ENCODE measurements at regions not wholly inside any gene's neighbourhood (a gene's known extent, or its start where the extent isn't known, plus 50 kb on each side); places are given as distances from the start of the nearest gene placed in this dataset.

GRCh38 chr6:47924001-47924400 is 142.2 kb downstream of the OPN5 start:
- peaks cover 6 to 11% of the 10 kb centered on the region in 2 donors for H3K4me1 ChIP-seq (ENCODE audit: control insufficient read depth in 2 of 2, insufficient read depth in 1 of 2, low read depth in 1 of 2, low read length in 2 of 2)
- H3K18ac ChIP-seq (ENCODE audit: low read length), result no peak overlapping the region
- H3K36me3 ChIP-seq (replicated peaks in 1 of 2; ENCODE audit: control insufficient read depth in 2 of 2, insufficient read depth in 2 of 2, low read length in 2 of 2), result no peaks in the 10 kb centered on the region
- no peak overlapping the region for H3K27ac ChIP-seq (replicated peaks; ENCODE audit: low read length)
- H3K23ac ChIP-seq (ENCODE audit: low read depth, low read length, poor library complexity), result no peak overlapping the region
- no peak overlapping the region for H2AFZ ChIP-seq (ENCODE audit: low read length)
- no peak overlapping the region for H4K8ac ChIP-seq (ENCODE audit: low read depth, low read length)
- no peak for DNase-seq (ENCODE audit: low spot score)
- H2AK5ac ChIP-seq (ENCODE audit: low read depth, low read length), result no peak overlapping the region
- no peaks in the 10 kb centered on the region for H3K79me1 ChIP-seq (ENCODE audit: low read depth, low read length)
- no peak overlapping the region for H3K4me3 ChIP-seq (ENCODE audit: low read length in 2 of 2)
- WGBS, 2 donors (ENCODE audit: extremely low coverage in 2 of 2, insufficient read length in 2 of 2, insufficient replicate concordance in 1 of 2), result no CpG with 5 or more reads among the region's 3 CpGs
- peaks cover 0 to 2% of the 10 kb centered on the region in 2 donors for H3K9me3 ChIP-seq (replicated peaks in 1 of 2; ENCODE audit: control insufficient read depth in 2 of 2, insufficient read depth in 1 of 2, low read depth in 1 of 2, low read length in 2 of 2)
- H3K27me3 ChIP-seq (ENCODE audit: control insufficient read depth in 3 of 3, insufficient read depth in 3 of 3, low read depth in 1 of 3, low read length in 3 of 3), result no peaks in the 10 kb centered on the region
- no peak overlapping the region for H2BK12ac ChIP-seq (ENCODE audit: low read length)
- H3K14ac ChIP-seq (ENCODE audit: low read length), result no peak overlapping the region
- H3K4me2 ChIP-seq (ENCODE audit: insufficient read depth, low read length, poor library complexity, severe bottlenecking), result no peak overlapping the region
- no peak overlapping the region for H2BK120ac ChIP-seq (ENCODE audit: low read depth, low read length)
- H3K9ac ChIP-seq (ENCODE audit: low read depth, low read length, poor library complexity), result no peak overlapping the region
- H2BK5ac ChIP-seq (ENCODE audit: low read length), result no peak overlapping the region
- no peak overlapping the region for H3K4ac ChIP-seq (ENCODE audit: low read length)
- H4K91ac ChIP-seq (ENCODE audit: low read depth, low read length, poor library complexity), result no peak overlapping the region
- H2BK15ac ChIP-seq (ENCODE audit: low read length), result no peak overlapping the region

- Histone ChIP-seq H3K14ac (ENCODE audit: low read length) (no peak overlapping the region), H2BK15ac (ENCODE audit: low read length) (no peak overlapping the region), H3K4ac (ENCODE audit: low read length) (no peak overlapping the region), H3K4me2 (ENCODE audit: insufficient read depth, low read length, poor library complexity, severe bottlenecking) (no peak overlapping the region), H2BK12ac (ENCODE audit: low read length) (no peak overlapping the region), H4K91ac (ENCODE audit: low read depth, low read length, poor library complexity) (no peak overlapping the region), H3K79me1 (ENCODE audit: low read depth, low read length) (no peaks in the 10 kb centered on the region), H3K23ac (ENCODE audit: low read depth, low read length, poor library complexity) (no peak overlapping the region), H2AFZ (ENCODE audit: low read length) (no peak overlapping the region), H2AK5ac (ENCODE audit: low read depth, low read length) (no peak overlapping the region), H2BK120ac (ENCODE audit: low read depth, low read length) (no peak overlapping the region), H4K8ac (ENCODE audit: low read depth, low read length) (no peak overlapping the region), H3K18ac (ENCODE audit: low read length) (no peak overlapping the region), H3K27me3 (ENCODE audit: control insufficient read depth in 3 of 3, insufficient read depth in 3 of 3, low read depth in 1 of 3, low read length in 3 of 3) (no peaks in the 10 kb centered on the region), H3K4me1 (ENCODE audit: control insufficient read depth in 2 of 2, insufficient read depth in 1 of 2, low read depth in 1 of 2, low read length in 2 of 2) (peaks cover 6 to 11% of the 10 kb centered on the region in 2 donors), H3K9me3 (replicated peaks in 1 of 2; ENCODE audit: control insufficient read depth in 2 of 2, insufficient read depth in 1 of 2, low read depth in 1 of 2, low read length in 2 of 2) (peaks cover 0 to 2% of the 10 kb centered on the region in 2 donors), H3K36me3 (replicated peaks in 1 of 2; ENCODE audit: control insufficient read depth in 2 of 2, insufficient read depth in 2 of 2, low read length in 2 of 2) (no peaks in the 10 kb centered on the region), H3K27ac (replicated peaks; ENCODE audit: low read length) (peak overlapping the region; percentile 64), H3K4me3 (ENCODE audit: low read length in 2 of 2) (no peak overlapping the region), H2BK5ac (ENCODE audit: low read length) (no peak overlapping the region), H3K9ac (ENCODE audit: low read depth, low read length, poor library complexity) (no peak overlapping the region)
- DNase-seq (ENCODE audit: low spot score), result peak; percentile 77
- WGBS, 2 donors (ENCODE audit: extremely low coverage in 2 of 2, insufficient read length in 2 of 2, insufficient replicate concordance in 1 of 2), result no CpG with 5 or more reads among the region's 4 CpGs
These were observed 140.6 kb downstream of the OPN5 start for GRCh38 chr6:47922391-47922790.

- no peak overlapping the region for H2BK5ac ChIP-seq (ENCODE audit: low read length)
- H3K9me3 ChIP-seq (replicated peaks in 1 of 2; ENCODE audit: control insufficient read depth in 2 of 2, insufficient read depth in 1 of 2, low read depth in 1 of 2, low read length in 2 of 2), result peaks cover 0 to 2% of the 10 kb centered on the region in 2 donors
- H3K4me3 ChIP-seq (ENCODE audit: low read length in 2 of 2), result no peak overlapping the region
- H3K14ac ChIP-seq (ENCODE audit: low read length), result no peak overlapping the region
- H3K79me1 ChIP-seq (ENCODE audit: low read depth, low read length), result no peaks in the 10 kb centered on the region
- no peak overlapping the region for H3K4me2 ChIP-seq (ENCODE audit: insufficient read depth, low read length, poor library complexity, severe bottlenecking)
- H3K27me3 ChIP-seq (ENCODE audit: control insufficient read depth in 3 of 3, insufficient read depth in 3 of 3, low read depth in 1 of 3, low read length in 3 of 3), result no peaks in the 10 kb centered on the region
- no peak overlapping the region for H4K91ac ChIP-seq (ENCODE audit: low read depth, low read length, poor library complexity)
- H2BK15ac ChIP-seq (ENCODE audit: low read length), result no peak overlapping the region
- H3K4me1 ChIP-seq (ENCODE audit: control insufficient read depth in 2 of 2, insufficient read depth in 1 of 2, low read depth in 1 of 2, low read length in 2 of 2), result peaks cover 6 to 8% of the 10 kb centered on the region in 2 donors
- H3K4ac ChIP-seq (ENCODE audit: low read length), result no peak overlapping the region
- H2AK5ac ChIP-seq (ENCODE audit: low read depth, low read length), result no peak overlapping the region
- no peak overlapping the region for H2BK12ac ChIP-seq (ENCODE audit: low read length)
- WGBS, 2 donors (ENCODE audit: extremely low coverage in 2 of 2, insufficient read length in 2 of 2, insufficient replicate concordance in 1 of 2), result no CpG with 5 or more reads among the region's 3 CpGs
- no peak overlapping the region for H2BK120ac ChIP-seq (ENCODE audit: low read depth, low read length)
- DNase-seq (ENCODE audit: low spot score), result no peak
- H3K18ac ChIP-seq (ENCODE audit: low read length), result peak overlapping the region; percentile 35
- H3K9ac ChIP-seq (ENCODE audit: low read depth, low read length, poor library complexity), result no peak overlapping the region
- no peak overlapping the region for H3K23ac ChIP-seq (ENCODE audit: low read depth, low read length, poor library complexity)
- H3K27ac ChIP-seq (replicated peaks; ENCODE audit: low read length), result no peak overlapping the region
- no peaks in the 10 kb centered on the region for H3K36me3 ChIP-seq (replicated peaks in 1 of 2; ENCODE audit: control insufficient read depth in 2 of 2, insufficient read depth in 2 of 2, low read length in 2 of 2)
- H2AFZ ChIP-seq (ENCODE audit: low read length), result no peak overlapping the region
- no peak overlapping the region for H4K8ac ChIP-seq (ENCODE audit: low read depth, low read length)
These were observed 138.0 kb downstream of the OPN5 start for GRCh38 chr6:47919875-47920274.

- Histone ChIP-seq H2BK120ac (ENCODE audit: low read depth, low read length) (no peak overlapping the region), H3K36me3 (replicated peaks in 1 of 2; ENCODE audit: control insufficient read depth in 2 of 2, insufficient read depth in 2 of 2, low read length in 2 of 2) (no peaks in the 10 kb centered on the region), H2BK15ac (ENCODE audit: low read length) (no peak overlapping the region)
These were observed 136.0 kb downstream of the OPN5 start for GRCh38 chr6:47917811-47918210.

More at GRCh38 chr6:47917811-47918210, 136.0 kb downstream of the OPN5 start:
- Histone ChIP-seq H3K23ac (ENCODE audit: low read depth, low read length, poor library complexity) (no peak overlapping the region), H3K9ac (ENCODE audit: low read depth, low read length, poor library complexity) (no peak overlapping the region), H3K18ac (ENCODE audit: low read length) (no peak overlapping the region), H3K4me1 (ENCODE audit: control insufficient read depth in 2 of 2, insufficient read depth in 1 of 2, low read depth in 1 of 2, low read length in 2 of 2) (peaks cover 5 to 7% of the 10 kb centered on the region in 2 donors), H2AK5ac (ENCODE audit: low read depth, low read length) (no peak overlapping the region), H4K8ac (ENCODE audit: low read depth, low read length) (no peak overlapping the region), H3K9me3 (replicated peaks in 1 of 2; ENCODE audit: control insufficient read depth in 2 of 2, insufficient read depth in 1 of 2, low read depth in 1 of 2, low read length in 2 of 2) (peaks cover 0 to 2% of the 10 kb centered on the region in 2 donors), H2AFZ (ENCODE audit: low read length) (no peak overlapping the region), H3K27ac (replicated peaks; ENCODE audit: low read length) (no peak overlapping the region), H4K91ac (ENCODE audit: low read depth, low read length, poor library complexity) (no peak overlapping the region), H3K14ac (ENCODE audit: low read length) (no peak overlapping the region), H2BK5ac (ENCODE audit: low read length) (no peak overlapping the region), H3K27me3 (ENCODE audit: control insufficient read depth in 3 of 3, insufficient read depth in 3 of 3, low read depth in 1 of 3, low read length in 3 of 3) (no peaks in the 10 kb centered on the region), H2BK12ac (ENCODE audit: low read length) (no peak overlapping the region), H3K4ac (ENCODE audit: low read length) (no peak overlapping the region), H3K4me2 (ENCODE audit: insufficient read depth, low read length, poor library complexity, severe bottlenecking) (no peak overlapping the region), H3K4me3 (ENCODE audit: low read length in 2 of 2) (no peak overlapping the region), H3K79me1 (ENCODE audit: low read depth, low read length) (no peaks in the 10 kb centered on the region)
- DNase-seq (ENCODE audit: low spot score), result no peak
- no CpG with 5 or more reads among the region's 3 CpGs for WGBS, 2 donors (ENCODE audit: extremely low coverage in 2 of 2, insufficient read length in 2 of 2, insufficient replicate concordance in 1 of 2)
